H1 (cell line): ENCODE measurements at regions not wholly inside any gene's neighbourhood (a gene's known extent, or its start where the extent isn't known, plus 50 kb on each side); places are given as distances from the start of the nearest gene placed in this dataset.

Experiments used
- CTCF ChIA-PET: fragments of 300-600 bp; sonication (Branson Sonifier 250); formaldehyde crosslinking; loops from one replicate; lab custom pipeline; 2021; ENCODE audit not compliant: partially characterized antibody; lab: Charles Lee
- POLR2A ChIA-PET: fragments of 300-600 bp; sonication (Branson Sonifier 250); formaldehyde crosslinking; loops from one replicate; lab custom pipeline; 2021; ENCODE audit warnings: inconsistent platforms; ENCODE audit not compliant: partially characterized antibody; lab: Charles Lee
- DNase-seq, 2 experiments: peaks; one replicate each; pipeline versions ENCODE4 v3.0.0 to v3.0.0-alpha.2; 2010 to 2022; ENCODE audit warnings: low spot score in 2 of 2, low read depth in 1 of 2, mixed read lengths in 1 of 2
- FAIRE-seq: peaks from 2 replicates; lab custom pipeline; 2011; peaks lifted over from hg19 to GRCh38; lab: Jason Lieb, UNC
- H2AFZ ChIP-seq: 2 replicates; pipeline ENCODE4 v1.8.1; 2012; ENCODE audit warnings: low read length, inconsistent platforms
- H2AK5ac ChIP-seq: 2 replicates; pipeline ENCODE4 v1.6.1; 2013; ENCODE audit warnings: low read depth, low read length
- H2BK120ac ChIP-seq: replicated peaks from 2 replicates; pipeline ENCODE3; 2013; ENCODE audit warnings: low read depth, low read length, inconsistent platforms
- H2BK12ac ChIP-seq: 2 replicates; pipeline ENCODE4 v1.6.1; 2013; ENCODE audit warnings: low read depth, low read length
- H2BK15ac ChIP-seq: 2 replicates; pipeline ENCODE4 v1.6.1; 2013; ENCODE audit warnings: low read length
- H2BK20ac ChIP-seq: 2 replicates; pipeline ENCODE4 v1.6.1; 2013; ENCODE audit warnings: low read length
- H2BK5ac ChIP-seq: 2 replicates; pipeline ENCODE4 v1.6.1; 2013; ENCODE audit warnings: low read depth, low read length
- H3K14ac ChIP-seq: 2 replicates; pipeline ENCODE4 v1.6.1; 2013; ENCODE audit warnings: inconsistent platforms; ENCODE audit not compliant: insufficient read length
- H3K18ac ChIP-seq: 2 replicates; pipeline ENCODE4 v1.6.1; 2013; ENCODE audit warnings: low read length; ENCODE audit errors: extremely low read depth
- H3K23ac ChIP-seq: 2 replicates; pipeline ENCODE4 v1.6.1; 2013; ENCODE audit warnings: inconsistent platforms; ENCODE audit not compliant: insufficient read length
- H3K23me2 ChIP-seq: 2 replicates; pipeline ENCODE4 v1.6.1; 2013; ENCODE audit warnings: low read depth, low read length
- H3K27ac ChIP-seq: 2 replicates; pipeline ENCODE4 v1.6.1; 2011; ENCODE audit warnings: low read depth, low read length, inconsistent platforms
- H3K27me3 ChIP-seq, 4 experiments: replicated peaks in 1 of 4; 1 replicate in 1 of 4; 2 replicates in 3 of 4; pipeline versions ENCODE4 v1.6.1 to v1.8.1; 2011 to 2013; ENCODE audit warnings: low read length in 3 of 4, mild to moderate bottlenecking in 3 of 4, inconsistent platforms in 2 of 4, mixed read lengths in 2 of 4, moderate library complexity in 1 of 4; ENCODE audit not compliant: control insufficient read depth in 3 of 4, insufficient read depth in 3 of 4; ENCODE audit errors: extremely low read depth in 1 of 4
- H3K36me3 ChIP-seq, 4 experiments: 2 replicates each; pipeline versions ENCODE4 v1.6.1 to v1.8.1; 2011 to 2013; ENCODE audit warnings: mild to moderate bottlenecking in 4 of 4, low read length in 3 of 4, moderate library complexity in 2 of 4, control low read depth in 1 of 4, inconsistent platforms in 1 of 4; ENCODE audit not compliant: insufficient read depth in 4 of 4, control insufficient read depth in 2 of 4
- H3K4ac ChIP-seq: replicated peaks from 2 replicates; pipeline ENCODE3; 2013; ENCODE audit warnings: low read length, low read depth, mixed read lengths, inconsistent platforms; ENCODE audit not compliant: insufficient read length
- H3K4me1 ChIP-seq, 4 experiments: replicated peaks in 1 of 4; 1 replicate in 1 of 4; 2 replicates in 3 of 4; pipeline versions ENCODE4 v1.6.1 to v1.8.1; 2011 to 2013; ENCODE audit warnings: low read length in 3 of 4, inconsistent platforms in 2 of 4, mixed read lengths in 1 of 4; ENCODE audit not compliant: insufficient read depth in 4 of 4, control insufficient read depth in 3 of 4
- H3K4me2 ChIP-seq, 2 experiments: 2 replicates each; pipeline versions ENCODE4 v1.6.1 to v1.8.1; 2011 to 2013; ENCODE audit warnings: low read depth in 2 of 2, low read length in 2 of 2, control low read depth in 1 of 2, inconsistent platforms in 1 of 2, mild to moderate bottlenecking in 1 of 2; ENCODE audit not compliant: insufficient read depth in 1 of 2
- H3K4me3 ChIP-seq, 4 experiments: fragments of 200-600, 300-600 bp in 1 of 4; sonication (generic), shearing (Covaris generic), sonication (Bioruptor Twin) in 1 of 4; 2 replicates each; pipeline versions ENCODE4 v1.5.1 to v1.8.1; 2011 to 2016; ENCODE audit warnings: low read length in 4 of 4, low read depth in 3 of 4, control low read depth in 2 of 4, inconsistent platforms in 2 of 4, mild to moderate bottlenecking in 2 of 4, mixed read lengths in 1 of 4, moderate library complexity in 1 of 4; ENCODE audit not compliant: insufficient read depth in 2 of 4; ENCODE audit errors: extremely low read depth in 1 of 4
- H3K56ac ChIP-seq: replicated peaks from 2 replicates; pipeline ENCODE3; 2013; ENCODE audit warnings: low read depth, mild to moderate bottlenecking, mixed read lengths, low read length, inconsistent platforms; ENCODE audit not compliant: insufficient read length
- H3K79me1 ChIP-seq: 2 replicates; pipeline ENCODE4 v1.6.1; 2013; ENCODE audit warnings: low read depth, low read length, control low read depth
- H3K79me2 ChIP-seq, 2 experiments: 2 replicates each; pipeline versions ENCODE4 v1.6.1 to v1.8.1; 2012 to 2013; ENCODE audit warnings: low read length in 2 of 2, mild to moderate bottlenecking in 2 of 2, inconsistent platforms in 1 of 2; ENCODE audit not compliant: insufficient read depth in 2 of 2, control insufficient read depth in 1 of 2
- H3K9ac ChIP-seq, 4 experiments: replicated peaks in 1 of 4; 1 replicate in 1 of 4; 2 replicates in 3 of 4; pipeline versions ENCODE4 v1.6.1 to v1.8.1; 2011 to 2013; ENCODE audit warnings: low read depth in 3 of 4, low read length in 3 of 4, control low read depth in 2 of 4, mild to moderate bottlenecking in 2 of 4, moderate library complexity in 2 of 4, inconsistent platforms in 1 of 4; ENCODE audit errors: extremely low read depth in 1 of 4
- H3K9me3 ChIP-seq, 2 experiments: 2 replicates each; pipeline versions ENCODE4 v1.6.1 to v1.8.1; 2012 to 2013; ENCODE audit warnings: mild to moderate bottlenecking in 2 of 2, moderate library complexity in 2 of 2, control low read depth in 1 of 2, inconsistent platforms in 1 of 2, low read depth in 1 of 2, low read length in 1 of 2, mixed read lengths in 1 of 2; ENCODE audit not compliant: insufficient read depth in 2 of 2
- H4K20me1 ChIP-seq, 2 experiments: replicated peaks in 1 of 2; 2 replicates each; pipeline versions ENCODE3 to v1.8.1; 2011 to 2013; ENCODE audit warnings: inconsistent platforms in 2 of 2, low read length in 2 of 2, mild to moderate bottlenecking in 1 of 2; ENCODE audit not compliant: insufficient read depth in 2 of 2, control insufficient read depth in 1 of 2
- H4K5ac ChIP-seq: 2 replicates; pipeline ENCODE4 v1.6.1; 2013; ENCODE audit warnings: low read length, low read depth, mixed read lengths, inconsistent platforms; ENCODE audit not compliant: insufficient read length
- H4K8ac ChIP-seq: 2 replicates; pipeline ENCODE4 v1.8.0; 2013; ENCODE audit warnings: mild to moderate bottlenecking, moderate library complexity, low read length, inconsistent platforms; ENCODE audit not compliant: insufficient read depth; ENCODE audit errors: extremely low read depth
- H4K91ac ChIP-seq: replicated peaks from 2 replicates; pipeline ENCODE3; 2013; ENCODE audit warnings: low read length, mixed read lengths, inconsistent platforms; ENCODE audit not compliant: insufficient read length
- RFX5 ChIP-seq: IDR thresholded peaks from 2 replicates; pipeline ENCODE4 v1.6.1; 2011; ENCODE audit warnings: low read depth, low read length, improper control_type of control experiment, borderline replicate concordance
- SIRT6 ChIP-seq: IDR thresholded peaks from one replicate; pipeline ENCODE4 v1.7.1; 2012; ENCODE audit warnings: low read length, inconsistent platforms
- WGBS, 2 experiments: shearing (Covaris generic) in 1 of 2; methylation state at CpG; one replicate each; pipeline versions ENCODE4 v1.1.6 to v1.1.7; 2013 to 2015; ENCODE audit warnings: low lambda C conversion rate in 2 of 2, mixed read lengths in 2 of 2, inconsistent platforms in 1 of 2, low coverage in 1 of 2, missing lambda C conversion rate in 1 of 2; ENCODE audit not compliant: insufficient replicate concordance in 2 of 2, insufficient coverage in 1 of 2, insufficient read length in 1 of 2; ENCODE audit errors: extremely low coverage in 1 of 2, missing lambda C conversion rate in 1 of 2; 5-methylcytosine and 5-hydroxymethylcytosine counted together

- DNase-seq (no peak), FAIRE-seq (no peak)
- Histone ChIP-seq H2BK12ac (no peak overlapping the region), H3K79me2 (no peaks in the 10 kb centered on the region), H3K79me1 (no peaks in the 10 kb centered on the region), H3K18ac (no peak overlapping the region), H2AFZ (no peak overlapping the region), H3K27ac (no peak overlapping the region), H4K5ac (no peak overlapping the region), H4K20me1 (no peaks in the 10 kb centered on the region), H2BK5ac (no peak overlapping the region), H3K9me3 (no peaks in the 10 kb centered on the region), H3K27me3 (no peaks in the 10 kb centered on the region), H4K91ac (no peak overlapping the region), H3K23ac (no peak overlapping the region), H2AK5ac (no peak overlapping the region), H3K56ac (no peak overlapping the region), H4K8ac (no peak overlapping the region), H3K9ac (no peak overlapping the region), H3K23me2 (no peaks in the 10 kb centered on the region), H3K4me1 (peaks cover 0 to 9% (median 0%) of the 10 kb centered on the region in 4 experiments; a peak in 1 of 7 replicates), H3K4ac (no peak overlapping the region), H3K4me3 (no peak overlapping the region), H2BK120ac (no peak overlapping the region), H2BK20ac (no peak overlapping the region), H3K36me3 (no peaks in the 10 kb centered on the region), H3K14ac (no peak overlapping the region), H3K4me2 (no peak overlapping the region), H2BK15ac (no peak overlapping the region)
- TF ChIP-seq SIRT6 (no peak), RFX5 (no peak)
- 56% methylated on average over 3 of the region's 4 CpGs; no CpG with 5 or more reads in 1 of the 2 experiments for WGBS, 2 experiments
- POLR2A ChIA-PET: no interaction called here
- CTCF ChIA-PET: interaction anchor here (1.6 kb wide), 1 partner anchor 22 kb away, joined by 4 read pairs; no protein-coding TSS in a partner anchor
Measured at GRCh38 chrX:6384921-6385320, 150.0 kb downstream of the VCX3A start.
